ENCODE measurements at regions not wholly inside any gene's neighbourhood (a gene's known extent, or its start where the extent isn't known, plus 50 kb on each side); places are given as distances from the start of the nearest gene placed in this dataset.
A peak's percentile ranks its signal among the peaks of the same experiment; 100 is the strongest.

GRCh38 chr11:71200172-71200716, 52.1 kb downstream of the SHANK2 start:
- BruUV-seq (replicated peaks), result no TSS peak
- H3K27ac ChIP-seq (ENCODE audit: low read length), result no peak overlapping the region
- intact Hi-C loops (cut with micrococcal nuclease), result no loop called here
- ChIA-PET POLR2A (ENCODE audit: unreplicated experiment) (interaction anchor here (0.6 kb wide), 1 partner anchor 43 kb away, joined by 16 read pairs; no protein-coding TSS in a partner anchor), CTCF (no interaction called here)
- no peaks in the 10 kb centered on the region for H4K20me1 ChIP-seq (ENCODE audit: low read length)
- no peaks in the 10 kb centered on the region for H3K36me3 ChIP-seq (ENCODE audit: low read depth, low read length)
- H3K4me3 ChIP-seq (ENCODE audit: low read length), result no peak overlapping the region
- H3F3A ChIP-seq (ENCODE audit: low read length, unreplicated experiment), result no peaks in the 10 kb centered on the region
- H3K9me2 ChIP-seq (replicated peaks; ENCODE audit: low read length), result no peaks in the 10 kb centered on the region
- peak; percentile 72 for DNase-seq
- TF ChIP-seq, protein P1, sequence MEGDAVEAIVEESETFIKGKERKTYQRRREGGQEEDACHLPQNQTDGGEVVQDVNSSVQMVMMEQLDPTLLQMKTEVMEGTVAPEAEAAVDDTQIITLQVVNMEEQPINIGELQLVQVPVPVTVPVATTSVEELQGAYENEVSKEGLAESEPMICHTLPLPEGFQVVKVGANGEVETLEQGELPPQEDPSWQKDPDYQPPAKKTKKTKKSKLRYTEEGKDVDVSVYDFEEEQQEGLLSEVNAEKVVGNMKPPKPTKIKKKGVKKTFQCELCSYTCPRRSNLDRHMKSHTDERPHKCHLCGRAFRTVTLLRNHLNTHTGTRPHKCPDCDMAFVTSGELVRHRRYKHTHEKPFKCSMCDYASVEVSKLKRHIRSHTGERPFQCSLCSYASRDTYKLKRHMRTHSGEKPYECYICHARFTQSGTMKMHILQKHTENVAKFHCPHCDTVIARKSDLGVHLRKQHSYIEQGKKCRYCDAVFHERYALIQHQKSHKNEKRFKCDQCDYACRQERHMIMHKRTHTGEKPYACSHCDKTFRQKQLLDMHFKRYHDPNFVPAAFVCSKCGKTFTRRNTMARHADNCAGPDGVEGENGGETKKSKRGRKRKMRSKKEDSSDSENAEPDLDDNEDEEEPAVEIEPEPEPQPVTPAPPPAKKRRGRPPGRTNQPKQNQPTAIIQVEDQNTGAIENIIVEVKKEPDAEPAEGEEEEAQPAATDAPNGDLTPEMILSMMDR (conservative IDR thresholded peaks at IDR 0.05; ENCODE audit: low read depth, low read length), result no peak
- no peak for TF ChIP-seq EZH2 (IDR thresholded peaks at IDR 0.05; ENCODE audit: low read length, unreplicated experiment)
- TF ChIP-seq EZH2phosphoT487 (IDR thresholded peaks at IDR 0.05; ENCODE audit: borderline replicate concordance, low read length), result no peak
- ATAC-seq, result peak; percentile 90
- H3K9ac ChIP-seq (ENCODE audit: low read length), result no peak overlapping the region
- H3K27me3 ChIP-seq (ENCODE audit: low read length), result no peaks in the 10 kb centered on the region
- H3K4me2 ChIP-seq (ENCODE audit: low read length), result no peak overlapping the region
- no peak overlapping the region for H2AFZ ChIP-seq (ENCODE audit: low read length)
- no peaks in the 10 kb centered on the region for H3K9me3 ChIP-seq (ENCODE audit: low read length)
- H3K79me2 ChIP-seq (ENCODE audit: low read length), result peaks cover 6% of the 10 kb centered on the region; the same call in 1 of the 2 replicates
- peaks cover 5% of the 10 kb centered on the region; the same call in 1 of the 2 replicates for H3K4me1 ChIP-seq (ENCODE audit: insufficient read depth, low read length)

DNA sequence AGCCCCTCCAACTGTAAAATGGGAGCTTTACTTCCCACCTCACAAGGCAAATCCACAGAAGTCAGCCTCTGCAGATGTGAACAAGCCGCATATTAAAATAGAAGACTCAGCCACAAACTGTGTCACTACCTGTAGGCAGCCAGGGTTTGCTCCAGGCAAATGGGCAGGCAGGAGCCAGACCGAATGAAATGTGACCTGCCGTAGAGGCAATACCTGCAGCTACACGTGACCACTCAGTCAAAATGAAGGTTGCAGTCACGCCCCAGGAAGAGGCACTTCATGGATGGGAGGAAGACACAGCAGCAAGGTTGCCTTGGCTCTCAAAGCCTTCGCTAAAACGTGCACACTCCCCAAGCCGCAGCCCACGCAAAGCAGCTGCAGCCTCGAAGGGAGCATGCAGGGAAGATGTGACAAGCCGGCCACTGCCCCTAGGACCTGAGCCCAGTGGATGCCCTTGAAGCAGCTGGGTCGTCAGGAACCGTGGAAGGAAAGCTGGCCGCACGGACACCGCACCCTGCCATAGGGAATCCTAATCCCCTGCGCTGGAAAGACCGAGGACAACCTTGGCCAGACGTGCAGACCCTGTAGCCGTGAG, 53.1 kb downstream of the SHANK2 start:
- ATAC-seq (no peak), DNase-seq (no peak)
- TF ChIP-seq EZH2phosphoT487 (IDR thresholded peaks at IDR 0.05; ENCODE audit: borderline replicate concordance, low read length), result no peak
- TF ChIP-seq, protein P1 (conservative IDR thresholded peaks at IDR 0.05; ENCODE audit: low read depth, low read length), result no peak
- no peak for TF ChIP-seq EZH2 (IDR thresholded peaks at IDR 0.05; ENCODE audit: low read length, unreplicated experiment)
- Histone ChIP-seq H3F3A (ENCODE audit: low read length, unreplicated experiment) (no peaks in the 10 kb centered on the region), H3K9ac (ENCODE audit: low read length) (no peak overlapping the region), H3K4me1 (ENCODE audit: insufficient read depth, low read length) (peaks cover 5% of the 10 kb centered on the region; the same call in 1 of the 2 replicates), H2AFZ (ENCODE audit: low read length) (no peak overlapping the region), H3K79me2 (ENCODE audit: low read length) (peaks cover 6% of the 10 kb centered on the region; the same call in 1 of the 2 replicates), H3K9me3 (ENCODE audit: low read length) (no peaks in the 10 kb centered on the region), H3K27me3 (ENCODE audit: low read length) (no peaks in the 10 kb centered on the region), H3K4me2 (ENCODE audit: low read length) (no peak overlapping the region), H3K9me2 (replicated peaks; ENCODE audit: low read length) (no peaks in the 10 kb centered on the region), H4K20me1 (ENCODE audit: low read length) (no peaks in the 10 kb centered on the region), H3K36me3 (ENCODE audit: low read depth, low read length) (no peaks in the 10 kb centered on the region), H3K27ac (ENCODE audit: low read length) (no peak overlapping the region), H3K4me3 (ENCODE audit: low read length) (no peak overlapping the region)
- POLR2A ChIA-PET (ENCODE audit: unreplicated experiment), result no interaction called here
- intact Hi-C loops (cut with micrococcal nuclease), result no loop called here
- BruUV-seq (replicated peaks), result no TSS peak
- CTCF ChIA-PET, result no interaction called here

GRCh38 chr11:71198823-71199165, 53.6 kb downstream of the SHANK2 start:
- Histone ChIP-seq H3K9me2 (replicated peaks; ENCODE audit: low read length) (no peaks in the 10 kb centered on the region), H3K79me2 (ENCODE audit: low read length) (peaks cover 6% of the 10 kb centered on the region; the same call in 1 of the 2 replicates), H3K27ac (ENCODE audit: low read length) (no peak overlapping the region), H2AFZ (ENCODE audit: low read length) (no peak overlapping the region), H4K20me1 (ENCODE audit: low read length) (no peaks in the 10 kb centered on the region), H3K4me3 (ENCODE audit: low read length) (no peak overlapping the region), H3K27me3 (ENCODE audit: low read length) (no peaks in the 10 kb centered on the region), H3K36me3 (ENCODE audit: low read depth, low read length) (no peaks in the 10 kb centered on the region), H3F3A (ENCODE audit: low read length, unreplicated experiment) (no peaks in the 10 kb centered on the region), H3K9ac (ENCODE audit: low read length) (no peak overlapping the region), H3K4me1 (ENCODE audit: insufficient read depth, low read length) (peaks cover 5% of the 10 kb centered on the region; the same call in 1 of the 2 replicates), H3K4me2 (ENCODE audit: low read length) (no peak overlapping the region), H3K9me3 (ENCODE audit: low read length) (no peaks in the 10 kb centered on the region)
- CTCF ChIA-PET, result no interaction called here
- BruUV-seq (replicated peaks), result no TSS peak
- intact Hi-C loops (cut with micrococcal nuclease), result no loop called here
- DNase-seq, result no peak
- no peak for ATAC-seq
- TF ChIP-seq, protein P1 (conservative IDR thresholded peaks at IDR 0.05; ENCODE audit: low read depth, low read length), result no peak
- TF ChIP-seq EZH2 (IDR thresholded peaks at IDR 0.05; ENCODE audit: low read length, unreplicated experiment) (no peak), EZH2phosphoT487 (IDR thresholded peaks at IDR 0.05; ENCODE audit: borderline replicate concordance, low read length) (no peak)
- POLR2A ChIA-PET (ENCODE audit: unreplicated experiment), result no interaction called here
